ENCODE measurements at regions not wholly inside any gene's neighbourhood (a gene's known extent, or its start where the extent isn't known, plus 50 kb on each side); places are given as distances from the start of the nearest gene placed in this dataset.
A peak's percentile ranks its signal among the peaks of the same experiment; 100 is the strongest.

GRCh38 chr2:105504459-105504858 is 105.6 kb upstream of the FHL2 start:
- no peak overlapping the region for H3K4me2 ChIP-seq (ENCODE audit: extremely low read depth, insufficient read depth, low read length)
- H3K27ac ChIP-seq (ENCODE audit: insufficient read depth, low read length): no peak overlapping the region
- H4K20me1 ChIP-seq (ENCODE audit: control insufficient read depth, extremely low read depth, insufficient read depth, low read length): no peaks in the 10 kb centered on the region
- H2AFZ ChIP-seq (ENCODE audit: low read length): no peak overlapping the region
- H3K9ac ChIP-seq (ENCODE audit: insufficient read depth, low read length): no peak overlapping the region
- H3K79me2 ChIP-seq (ENCODE audit: control insufficient read depth, insufficient read depth, low read length): no peaks in the 10 kb centered on the region
- DNase-seq (ENCODE audit: low read depth in 2 of 2): no peak
- H3K27me3 ChIP-seq (ENCODE audit: control insufficient read depth, insufficient read depth, low read length): peaks cover under 1% of the 10 kb centered on the region
- no peaks in the 10 kb centered on the region for H3K9me3 ChIP-seq (ENCODE audit: control insufficient read depth, insufficient read depth, low read depth, low read length)
- H3K36me3 ChIP-seq (ENCODE audit: control insufficient read depth, insufficient read depth, low read length): no peaks in the 10 kb centered on the region
- TF ChIP-seq, protein P1, sequence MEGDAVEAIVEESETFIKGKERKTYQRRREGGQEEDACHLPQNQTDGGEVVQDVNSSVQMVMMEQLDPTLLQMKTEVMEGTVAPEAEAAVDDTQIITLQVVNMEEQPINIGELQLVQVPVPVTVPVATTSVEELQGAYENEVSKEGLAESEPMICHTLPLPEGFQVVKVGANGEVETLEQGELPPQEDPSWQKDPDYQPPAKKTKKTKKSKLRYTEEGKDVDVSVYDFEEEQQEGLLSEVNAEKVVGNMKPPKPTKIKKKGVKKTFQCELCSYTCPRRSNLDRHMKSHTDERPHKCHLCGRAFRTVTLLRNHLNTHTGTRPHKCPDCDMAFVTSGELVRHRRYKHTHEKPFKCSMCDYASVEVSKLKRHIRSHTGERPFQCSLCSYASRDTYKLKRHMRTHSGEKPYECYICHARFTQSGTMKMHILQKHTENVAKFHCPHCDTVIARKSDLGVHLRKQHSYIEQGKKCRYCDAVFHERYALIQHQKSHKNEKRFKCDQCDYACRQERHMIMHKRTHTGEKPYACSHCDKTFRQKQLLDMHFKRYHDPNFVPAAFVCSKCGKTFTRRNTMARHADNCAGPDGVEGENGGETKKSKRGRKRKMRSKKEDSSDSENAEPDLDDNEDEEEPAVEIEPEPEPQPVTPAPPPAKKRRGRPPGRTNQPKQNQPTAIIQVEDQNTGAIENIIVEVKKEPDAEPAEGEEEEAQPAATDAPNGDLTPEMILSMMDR (conservative IDR thresholded peaks at IDR 0.05 in 1 of 2, IDR thresholded peaks at IDR 0.05 in 1 of 2; ENCODE audit: low read depth in 1 of 2, low read length in 2 of 2): no peak
- TF ChIP-seq EZH2 (IDR thresholded peaks at IDR 0.05; ENCODE audit: low read length, missing control alignments): no peak
- no peak overlapping the region for H3K4me3 ChIP-seq (replicated peaks in 1 of 4; ENCODE audit: control extremely low read depth in 1 of 4, insufficient read depth in 1 of 4, low read depth in 3 of 4, low read length in 4 of 4)
- no peaks in the 10 kb centered on the region for H3K4me1 ChIP-seq (ENCODE audit: control insufficient read depth, extremely low read depth, insufficient read depth, low read length)

GRCh38 chr2:105502625-105503334 is 103.9 kb upstream of the FHL2 start:
- DNase-seq (ENCODE audit: low read depth in 2 of 2): peak in 1 of 2 donors; percentile 61
- Histone ChIP-seq H3K9me3 (ENCODE audit: control insufficient read depth, insufficient read depth, low read depth, low read length) (no peaks in the 10 kb centered on the region), H3K79me2 (ENCODE audit: control insufficient read depth, insufficient read depth, low read length) (no peaks in the 10 kb centered on the region), H3K36me3 (ENCODE audit: control insufficient read depth, insufficient read depth, low read length) (no peaks in the 10 kb centered on the region), H3K27me3 (ENCODE audit: control insufficient read depth, insufficient read depth, low read length) (no peaks in the 10 kb centered on the region), H3K4me1 (ENCODE audit: control insufficient read depth, extremely low read depth, insufficient read depth, low read length) (no peaks in the 10 kb centered on the region), H3K9ac (ENCODE audit: insufficient read depth, low read length) (no peak overlapping the region), H2AFZ (ENCODE audit: low read length) (no peak overlapping the region), H3K27ac (ENCODE audit: insufficient read depth, low read length) (no peak overlapping the region), H4K20me1 (ENCODE audit: control insufficient read depth, extremely low read depth, insufficient read depth, low read length) (no peaks in the 10 kb centered on the region), H3K4me2 (ENCODE audit: extremely low read depth, insufficient read depth, low read length) (no peak overlapping the region), H3K4me3 (replicated peaks in 1 of 4; ENCODE audit: control extremely low read depth in 1 of 4, insufficient read depth in 1 of 4, low read depth in 3 of 4, low read length in 4 of 4) (no peak overlapping the region)
- TF ChIP-seq, protein P1 (conservative IDR thresholded peaks at IDR 0.05 in 1 of 2, IDR thresholded peaks at IDR 0.05 in 1 of 2; ENCODE audit: low read depth in 1 of 2, low read length in 2 of 2): no peak
- TF ChIP-seq EZH2 (IDR thresholded peaks at IDR 0.05; ENCODE audit: low read length, missing control alignments): no peak

DNA sequence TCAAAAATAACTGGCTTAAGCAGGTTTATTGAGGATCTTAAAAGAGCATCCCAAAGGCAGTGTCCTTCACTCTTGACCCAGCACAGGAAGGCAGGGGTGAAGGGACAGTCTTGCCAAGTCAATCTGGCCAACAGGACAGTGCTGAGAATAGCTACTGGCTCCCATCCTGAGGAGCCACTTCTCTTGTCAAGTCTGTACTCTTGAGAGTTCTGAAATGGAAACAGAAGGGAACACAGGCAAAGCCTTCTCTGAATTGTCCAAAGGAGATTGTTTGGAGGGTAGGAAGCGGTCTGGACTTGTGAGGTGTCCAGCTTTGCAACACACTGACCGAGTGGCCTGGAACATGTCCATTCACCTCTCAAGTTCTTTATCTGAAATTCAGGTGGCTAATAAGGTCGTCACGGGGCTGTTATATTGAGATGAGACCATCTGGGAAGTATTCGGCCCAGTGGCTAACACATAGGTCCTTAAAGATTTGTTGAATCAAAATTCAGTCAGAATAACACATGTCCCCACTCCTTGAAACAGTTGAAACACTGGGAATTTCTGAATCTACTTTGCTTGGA is 99.5 kb upstream of the FHL2 start:
- no peak overlapping the region for H3K4me2 ChIP-seq (ENCODE audit: extremely low read depth, insufficient read depth, low read length)
- H4K20me1 ChIP-seq (ENCODE audit: control insufficient read depth, extremely low read depth, insufficient read depth, low read length): no peaks in the 10 kb centered on the region
- no peak overlapping the region for H3K9ac ChIP-seq (ENCODE audit: insufficient read depth, low read length)
- no peaks in the 10 kb centered on the region for H3K79me2 ChIP-seq (ENCODE audit: control insufficient read depth, insufficient read depth, low read length)
- TF ChIP-seq, protein P1 (conservative IDR thresholded peaks at IDR 0.05 in 1 of 2, IDR thresholded peaks at IDR 0.05 in 1 of 2; ENCODE audit: low read depth in 1 of 2, low read length in 2 of 2): no peak
- no peak for TF ChIP-seq EZH2 (IDR thresholded peaks at IDR 0.05; ENCODE audit: low read length, missing control alignments)
- H3K4me1 ChIP-seq (ENCODE audit: control insufficient read depth, extremely low read depth, insufficient read depth, low read length): no peaks in the 10 kb centered on the region
- H2AFZ ChIP-seq (ENCODE audit: low read length): no peak overlapping the region
- peaks cover 14% of the 10 kb centered on the region for H3K27me3 ChIP-seq (ENCODE audit: control insufficient read depth, insufficient read depth, low read length)
- H3K27ac ChIP-seq (ENCODE audit: insufficient read depth, low read length): no peak overlapping the region
- H3K4me3 ChIP-seq (replicated peaks in 1 of 4; ENCODE audit: control extremely low read depth in 1 of 4, insufficient read depth in 1 of 4, low read depth in 3 of 4, low read length in 4 of 4): no peak overlapping the region
- H3K9me3 ChIP-seq (ENCODE audit: control insufficient read depth, insufficient read depth, low read depth, low read length): no peaks in the 10 kb centered on the region
- no peak for DNase-seq (ENCODE audit: low read depth in 2 of 2)
- H3K36me3 ChIP-seq (ENCODE audit: control insufficient read depth, insufficient read depth, low read length): no peaks in the 10 kb centered on the region
